ENCODE measurements at regions not wholly inside any gene's neighbourhood (a gene's known extent, or its start where the extent isn't known, plus 50 kb on each side); places are given as distances from the start of the nearest gene placed in this dataset.

- H3K4me1 ChIP-seq (ENCODE audit: insufficient read depth, poor library complexity, severe bottlenecking), result no peaks in the 10 kb centered on the region
- no peaks in the 10 kb centered on the region for H3K27me3 ChIP-seq (ENCODE audit: insufficient read depth, poor library complexity, severe bottlenecking)
- DNase-seq (ENCODE audit: low spot score) (no peak), ATAC-seq (ENCODE audit: low read depth) (no peak)
- H3K27ac ChIP-seq (ENCODE audit: poor library complexity, severe bottlenecking), result no peak overlapping the region
- H3K9me3 ChIP-seq (ENCODE audit: severe bottlenecking), result no peaks in the 10 kb centered on the region
- TF ChIP-seq CTCF (IDR thresholded peaks at IDR 0.05; ENCODE audit: poor library complexity, severe bottlenecking), result no peak
- H3K36me3 ChIP-seq (ENCODE audit: low read depth), result no peaks in the 10 kb centered on the region
- H3K4me3 ChIP-seq (ENCODE audit: severe bottlenecking), result no peak overlapping the region
Observed at GRCh38 chr2:16612490-16612889, 53.1 kb downstream of the CYRIA start.

GRCh38 chr2:16609786-16610185 is 55.8 kb downstream of the CYRIA start:
- H3K27me3 ChIP-seq (ENCODE audit: insufficient read depth, poor library complexity, severe bottlenecking), result no peaks in the 10 kb centered on the region
- TF ChIP-seq CTCF (IDR thresholded peaks at IDR 0.05; ENCODE audit: poor library complexity, severe bottlenecking), result no peak
- no peaks in the 10 kb centered on the region for H3K9me3 ChIP-seq (ENCODE audit: severe bottlenecking)
- no peak overlapping the region for H3K4me3 ChIP-seq (ENCODE audit: severe bottlenecking)
- H3K36me3 ChIP-seq (ENCODE audit: low read depth), result no peaks in the 10 kb centered on the region
- H3K27ac ChIP-seq (ENCODE audit: poor library complexity, severe bottlenecking), result no peak overlapping the region
- no peaks in the 10 kb centered on the region for H3K4me1 ChIP-seq (ENCODE audit: insufficient read depth, poor library complexity, severe bottlenecking)
- DNase-seq (ENCODE audit: low spot score) (no peak), ATAC-seq (ENCODE audit: low read depth) (no peak)

- peak; percentile 95 for TF ChIP-seq CTCF (IDR thresholded peaks at IDR 0.05; ENCODE audit: poor library complexity, severe bottlenecking)
- Histone ChIP-seq H3K36me3 (ENCODE audit: low read depth) (no peaks in the 10 kb centered on the region), H3K27me3 (ENCODE audit: insufficient read depth, poor library complexity, severe bottlenecking) (no peaks in the 10 kb centered on the region), H3K27ac (ENCODE audit: poor library complexity, severe bottlenecking) (no peak overlapping the region), H3K4me1 (ENCODE audit: insufficient read depth, poor library complexity, severe bottlenecking) (no peaks in the 10 kb centered on the region), H3K4me3 (ENCODE audit: severe bottlenecking) (peak overlapping the region; percentile 9), H3K9me3 (ENCODE audit: severe bottlenecking) (no peaks in the 10 kb centered on the region)
- ATAC-seq (ENCODE audit: low read depth) (peak; percentile 72), DNase-seq (ENCODE audit: low spot score) (no peak)
Observed at GRCh38 chr2:16608661-16609643, 56.7 kb downstream of the CYRIA start.

- H3K4me1 ChIP-seq (ENCODE audit: insufficient read depth, poor library complexity, severe bottlenecking), result no peaks in the 10 kb centered on the region
- no peaks in the 10 kb centered on the region for H3K27me3 ChIP-seq (ENCODE audit: insufficient read depth, poor library complexity, severe bottlenecking)
- DNase-seq (ENCODE audit: low spot score), result no peak
- no peak for ATAC-seq (ENCODE audit: low read depth)
- no peaks in the 10 kb centered on the region for H3K9me3 ChIP-seq (ENCODE audit: severe bottlenecking)
- TF ChIP-seq CTCF (IDR thresholded peaks at IDR 0.05; ENCODE audit: poor library complexity, severe bottlenecking), result no peak
- no peak overlapping the region for H3K4me3 ChIP-seq (ENCODE audit: severe bottlenecking)
- no peaks in the 10 kb centered on the region for H3K36me3 ChIP-seq (ENCODE audit: low read depth)
- no peak overlapping the region for H3K27ac ChIP-seq (ENCODE audit: poor library complexity, severe bottlenecking)
Observed at GRCh38 chr2:16607301-16607700, 58.3 kb downstream of the CYRIA start.

GRCh38 chr2:16604236-16604635 is 61.4 kb downstream of the CYRIA start:
- Histone ChIP-seq H3K4me3 (ENCODE audit: severe bottlenecking) (no peak overlapping the region), H3K36me3 (ENCODE audit: low read depth) (no peaks in the 10 kb centered on the region), H3K9me3 (ENCODE audit: severe bottlenecking) (no peaks in the 10 kb centered on the region), H3K27ac (ENCODE audit: poor library complexity, severe bottlenecking) (no peak overlapping the region), H3K27me3 (ENCODE audit: insufficient read depth, poor library complexity, severe bottlenecking) (no peaks in the 10 kb centered on the region), H3K4me1 (ENCODE audit: insufficient read depth, poor library complexity, severe bottlenecking) (no peaks in the 10 kb centered on the region)
- TF ChIP-seq CTCF (IDR thresholded peaks at IDR 0.05; ENCODE audit: poor library complexity, severe bottlenecking), result no peak
- peak; percentile 81 for ATAC-seq (ENCODE audit: low read depth)
- no peak for DNase-seq (ENCODE audit: low spot score)

Measured in RWPE2 (cell line).